ENCODE measurements at regions not wholly inside any gene's neighbourhood (a gene's known extent, or its start where the extent isn't known, plus 50 kb on each side); places are given as distances from the start of the nearest gene placed in this dataset.

DNA sequence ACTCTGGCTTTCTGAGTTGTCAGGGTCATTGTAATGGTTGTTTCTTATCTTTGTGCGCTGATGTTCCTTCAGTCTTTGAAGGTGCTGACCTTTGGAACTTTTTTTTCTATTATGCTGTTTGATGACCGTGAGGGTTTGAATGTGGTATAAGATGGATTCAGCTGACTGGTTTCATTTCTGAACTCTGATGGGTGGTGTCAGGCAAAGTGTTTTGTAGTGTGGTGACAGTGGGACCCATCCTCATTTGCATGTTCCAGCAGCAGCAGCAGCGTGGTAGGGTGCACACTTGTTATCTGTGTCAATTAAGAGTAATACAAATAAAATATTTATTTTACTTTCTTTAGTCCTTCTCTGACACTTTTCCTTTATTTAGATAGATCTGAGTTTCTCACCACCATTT, 227.7 kb upstream of the PRR16 start:
- Histone ChIP-seq H2BK15ac (ENCODE audit: low read depth, low read length) (no peak overlapping the region), H3K56ac (ENCODE audit: extremely low read depth, insufficient read depth, low read length) (no peak overlapping the region), H3K18ac (ENCODE audit: low read depth, low read length) (no peak overlapping the region), H4K5ac (ENCODE audit: low read depth, low read length) (no peak overlapping the region), H3K79me1 (ENCODE audit: low read depth in 1 of 2, low read length in 2 of 2) (no peaks in the 10 kb centered on the region), H3K9me3 (ENCODE audit: control insufficient read depth, insufficient read depth, low read length) (no peaks in the 10 kb centered on the region), H3K4me2 (ENCODE audit: low read depth, low read length) (no peak overlapping the region), H4K8ac (ENCODE audit: low read depth in 2 of 2, low read length in 2 of 2) (no peak overlapping the region), H3K9ac (ENCODE audit: low read depth, low read length) (no peak overlapping the region), H2BK20ac (ENCODE audit: low read depth, low read length) (no peak overlapping the region), H3K4me3 (ENCODE audit: insufficient read depth, low read depth, low read length) (no peak overlapping the region), H3K27ac (ENCODE audit: insufficient read depth, low read length) (no peak overlapping the region), H2AFZ (replicated peaks; ENCODE audit: low read length, poor library complexity) (no peak overlapping the region), H3K23ac (ENCODE audit: low read depth, low read length) (no peak overlapping the region), H2BK120ac (ENCODE audit: low read depth, low read length) (no peak overlapping the region), H3K14ac (replicated peaks; ENCODE audit: low read depth, low read length) (no peak overlapping the region), H3K4me1 (ENCODE audit: control insufficient read depth, insufficient read depth, low read length) (no peaks in the 10 kb centered on the region), H3K27me3 (ENCODE audit: control insufficient read depth, insufficient read depth, low read length) (no peaks in the 10 kb centered on the region), H3K9me1 (ENCODE audit: insufficient read depth, low read length) (no peaks in the 10 kb centered on the region), H4K91ac (ENCODE audit: insufficient read depth, low read depth, low read length) (no peak overlapping the region), H2BK5ac (ENCODE audit: low read depth, low read length, poor library complexity, severe bottlenecking) (no peak overlapping the region), H2AK9ac (replicated peaks; ENCODE audit: low read depth, low read length, poor library complexity) (no peak overlapping the region), H4K20me1 (ENCODE audit: insufficient read depth, low read length) (no peaks in the 10 kb centered on the region), H3K4ac (ENCODE audit: low read depth, low read length) (no peak overlapping the region), H3K36me3 (ENCODE audit: control insufficient read depth, insufficient read depth, low read length) (no peaks in the 10 kb centered on the region), H2AK5ac (ENCODE audit: low read depth, low read length) (no peak overlapping the region)
- CTCF ChIA-PET, result no interaction called here
- no peak for DNase-seq
- TF ChIP-seq CEBPB (IDR thresholded peaks at IDR 0.05; ENCODE audit: low read depth, low read length) (no peak), RAD21 (IDR thresholded peaks at IDR 0.05; ENCODE audit: low read length) (no peak), RFX5 (IDR thresholded peaks at IDR 0.05; ENCODE audit: low read depth, low read length) (no peak)
- TF ChIP-seq, protein P1, sequence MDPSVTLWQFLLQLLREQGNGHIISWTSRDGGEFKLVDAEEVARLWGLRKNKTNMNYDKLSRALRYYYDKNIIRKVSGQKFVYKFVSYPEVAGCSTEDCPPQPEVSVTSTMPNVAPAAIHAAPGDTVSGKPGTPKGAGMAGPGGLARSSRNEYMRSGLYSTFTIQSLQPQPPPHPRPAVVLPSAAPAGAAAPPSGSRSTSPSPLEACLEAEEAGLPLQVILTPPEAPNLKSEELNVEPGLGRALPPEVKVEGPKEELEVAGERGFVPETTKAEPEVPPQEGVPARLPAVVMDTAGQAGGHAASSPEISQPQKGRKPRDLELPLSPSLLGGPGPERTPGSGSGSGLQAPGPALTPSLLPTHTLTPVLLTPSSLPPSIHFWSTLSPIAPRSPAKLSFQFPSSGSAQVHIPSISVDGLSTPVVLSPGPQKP (IDR thresholded peaks at IDR 0.05; ENCODE audit: borderline replicate concordance, low read depth, low read length), result no peak
- TF ChIP-seq, protein P2, sequence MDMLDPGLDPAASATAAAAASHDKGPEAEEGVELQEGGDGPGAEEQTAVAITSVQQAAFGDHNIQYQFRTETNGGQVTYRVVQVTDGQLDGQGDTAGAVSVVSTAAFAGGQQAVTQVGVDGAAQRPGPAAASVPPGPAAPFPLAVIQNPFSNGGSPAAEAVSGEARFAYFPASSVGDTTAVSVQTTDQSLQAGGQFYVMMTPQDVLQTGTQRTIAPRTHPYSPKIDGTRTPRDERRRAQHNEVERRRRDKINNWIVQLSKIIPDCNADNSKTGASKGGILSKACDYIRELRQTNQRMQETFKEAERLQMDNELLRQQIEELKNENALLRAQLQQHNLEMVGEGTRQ (IDR thresholded peaks at IDR 0.05; ENCODE audit: low read depth, low read length), result no peak
- in situ Hi-C loops (cut with MboI; ENCODE audit: low sequenced_read_pairs), result no loop called here
- 100% methylated on average over 1 of the region's 3 CpGs; no CpG with 5 or more reads in 1 of the 2 experiments for WGBS, 2 experiments (ENCODE audit: extremely low coverage in 2 of 2, insufficient read length in 1 of 2)
- intact Hi-C loops (cut with micrococcal nuclease), result no loop called here
- POLR2A ChIA-PET (ENCODE audit: unreplicated experiment), result no interaction called here
- no peak for ATAC-seq (ENCODE audit: low read depth)
- BruUV-seq (replicated peaks), result no TSS peak
- dilution Hi-C loops (cut with HindIII; ENCODE audit: low sequenced_read_pairs, unreplicated experiment), result no loop called here
